ENCODE measurements at regions not wholly inside any gene's neighbourhood (a gene's known extent, or its start where the extent isn't known, plus 50 kb on each side); places are given as distances from the start of the nearest gene placed in this dataset.

GRCh38 chr7:25424113-25424512 is 195.8 kb upstream of the NPVF start:
- Mint-ChIP-seq H3K9me3 (ENCODE audit: unreplicated experiment) (no peaks in the 10 kb centered on the region), H3K27ac (ENCODE audit: unreplicated experiment) (no peak overlapping the region), H3K4me1 (ENCODE audit: unreplicated experiment) (no peaks in the 10 kb centered on the region), H3K36me3 (ENCODE audit: unreplicated experiment) (no peaks in the 10 kb centered on the region), H3K27me3 (ENCODE audit: unreplicated experiment) (peaks cover 28% of the 10 kb centered on the region), H3K4me3 (ENCODE audit: unreplicated experiment) (no peak overlapping the region)
- no peak for DNase-seq (ENCODE audit: extremely low spot score, unreplicated experiment)
- no peak for TF ChIP-seq CTCF (IDR thresholded peaks at IDR 0.05)

- Mint-ChIP-seq H3K27me3 (ENCODE audit: unreplicated experiment) (peaks cover 28% of the 10 kb centered on the region), H3K36me3 (ENCODE audit: unreplicated experiment) (no peaks in the 10 kb centered on the region), H3K4me3 (ENCODE audit: unreplicated experiment) (no peak overlapping the region), H3K9me3 (ENCODE audit: unreplicated experiment) (no peaks in the 10 kb centered on the region), H3K4me1 (ENCODE audit: unreplicated experiment) (no peaks in the 10 kb centered on the region), H3K27ac (ENCODE audit: unreplicated experiment) (no peak overlapping the region)
- TF ChIP-seq CTCF (IDR thresholded peaks at IDR 0.05): no peak
- no peak for DNase-seq (ENCODE audit: extremely low spot score, unreplicated experiment)
Observed at GRCh38 chr7:25424855-25425254, 196.6 kb upstream of the NPVF start.

- Mint-ChIP-seq H3K4me3 (ENCODE audit: unreplicated experiment) (no peak overlapping the region), H3K27ac (ENCODE audit: unreplicated experiment) (no peak overlapping the region), H3K9me3 (ENCODE audit: unreplicated experiment) (no peaks in the 10 kb centered on the region), H3K4me1 (ENCODE audit: unreplicated experiment) (no peaks in the 10 kb centered on the region), H3K27me3 (ENCODE audit: unreplicated experiment) (peaks cover 29% of the 10 kb centered on the region), H3K36me3 (ENCODE audit: unreplicated experiment) (no peaks in the 10 kb centered on the region)
- TF ChIP-seq CTCF (IDR thresholded peaks at IDR 0.05): no peak
- no peak for DNase-seq (ENCODE audit: extremely low spot score, unreplicated experiment)
Observed at GRCh38 chr7:25427721-25428120, 199.4 kb upstream of the NPVF start.

- Mint-ChIP-seq H3K4me1 (ENCODE audit: unreplicated experiment) (no peaks in the 10 kb centered on the region), H3K9me3 (ENCODE audit: unreplicated experiment) (no peaks in the 10 kb centered on the region)
- no peak for DNase-seq (ENCODE audit: extremely low spot score, unreplicated experiment)
Observed at GRCh38 chr7:25429731-25430130, 201.4 kb upstream of the NPVF start.

GRCh38 chr7:25430200-25430931 is 202.1 kb upstream of the NPVF start:
- Mint-ChIP-seq H3K4me1 (ENCODE audit: unreplicated experiment) (no peaks in the 10 kb centered on the region), H3K4me3 (ENCODE audit: unreplicated experiment) (no peak overlapping the region), H3K27ac (ENCODE audit: unreplicated experiment) (no peak overlapping the region), H3K27me3 (ENCODE audit: unreplicated experiment) (peaks cover 17% of the 10 kb centered on the region), H3K9me3 (ENCODE audit: unreplicated experiment) (no peaks in the 10 kb centered on the region), H3K36me3 (ENCODE audit: unreplicated experiment) (no peaks in the 10 kb centered on the region)
- DNase-seq (ENCODE audit: extremely low spot score, unreplicated experiment): no peak
- TF ChIP-seq CTCF (IDR thresholded peaks at IDR 0.05): no peak

More at GRCh38 chr7:25429731-25430130, 201.4 kb upstream of the NPVF start:
- Mint-ChIP-seq H3K36me3 (ENCODE audit: unreplicated experiment) (no peaks in the 10 kb centered on the region), H3K27me3 (ENCODE audit: unreplicated experiment) (peaks cover 23% of the 10 kb centered on the region), H3K4me3 (ENCODE audit: unreplicated experiment) (no peak overlapping the region), H3K27ac (ENCODE audit: unreplicated experiment) (no peak overlapping the region)
- no peak for TF ChIP-seq CTCF (IDR thresholded peaks at IDR 0.05)
